ENCODE measurements at regions not wholly inside any gene's neighbourhood (a gene's known extent, or its start where the extent isn't known, plus 50 kb on each side); places are given as distances from the start of the nearest gene placed in this dataset.

DNA sequence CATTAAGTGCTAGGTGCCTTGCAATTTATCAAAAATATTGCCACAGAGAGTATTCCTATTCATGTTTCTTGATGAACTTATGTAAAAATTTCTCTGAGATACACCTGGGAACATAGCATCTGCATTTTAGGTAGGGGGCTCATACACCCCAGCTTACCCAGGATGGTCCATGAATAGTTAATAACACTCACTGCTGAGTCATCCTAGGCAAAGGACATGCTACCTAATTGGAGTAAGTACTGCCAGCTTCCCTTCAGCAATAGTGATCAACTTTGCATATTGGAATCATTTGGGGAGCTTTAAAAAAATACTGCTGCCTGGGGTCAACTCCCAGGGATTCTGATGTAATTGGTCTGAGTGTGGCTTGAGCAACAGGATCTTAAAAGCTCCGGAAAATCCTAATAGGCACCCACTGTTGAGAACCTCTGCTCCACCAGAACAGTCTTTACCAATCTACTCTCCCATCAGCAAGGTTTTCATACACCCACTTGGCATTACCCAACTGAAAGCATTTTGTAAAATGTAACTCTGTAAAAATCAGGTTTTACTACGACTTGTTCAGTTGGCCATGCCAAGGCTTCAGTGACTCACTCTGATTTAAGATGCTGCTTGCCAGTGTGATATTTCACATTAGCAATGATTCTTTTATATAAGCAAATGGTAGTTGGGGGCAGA, 67.2 kb upstream of the FNDC3A start:
- H3K4me1 ChIP-seq (ENCODE audit: control insufficient read depth, insufficient read depth, low read length, poor library complexity, severe bottlenecking), result no peaks in the 10 kb centered on the region
- peaks cover 1% of the 10 kb centered on the region for H3K27me3 ChIP-seq (ENCODE audit: control insufficient read depth, insufficient read depth, low read length)
- Mint-ChIP-seq H3K27me3 (no peaks in the 10 kb centered on the region), H3K4me1 (no peaks in the 10 kb centered on the region), H3K27ac (no peak overlapping the region), H3K9me3 (peaks cover 0 to 5% (median 0%) of the 10 kb centered on the region in 7 donors), H3K4me3 (no peak overlapping the region), H3K36me3 (no peaks in the 10 kb centered on the region)
- H3K36me3 ChIP-seq (ENCODE audit: control insufficient read depth, insufficient read depth, low read length), result no peaks in the 10 kb centered on the region
- no peak for ATAC-seq (ENCODE audit: low read depth in 2 of 2)
- no peak overlapping the region for H3K27ac ChIP-seq (ENCODE audit: insufficient read depth, low read length, poor library complexity, severe bottlenecking)
- H3K9me3 ChIP-seq (ENCODE audit: control insufficient read depth in 2 of 2, low read length in 2 of 2), result no peaks in the 10 kb centered on the region
- no peak overlapping the region for H3K4me3 ChIP-seq (ENCODE audit: low read depth, low read length)
- no peak for DNase-seq

GRCh38 chr13:48909056-48909389, 66.7 kb upstream of the FNDC3A start:
- Mint-ChIP-seq H3K9me3 (peaks cover 0 to 5% (median 0%) of the 10 kb centered on the region in 7 donors), H3K36me3 (no peaks in the 10 kb centered on the region), H3K4me1 (no peaks in the 10 kb centered on the region), H3K4me3 (no peak overlapping the region), H3K27me3 (no peaks in the 10 kb centered on the region), H3K27ac (no peak overlapping the region)
- Histone ChIP-seq H3K27me3 (ENCODE audit: control insufficient read depth, insufficient read depth, low read length) (no peaks in the 10 kb centered on the region), H3K4me3 (ENCODE audit: low read depth, low read length) (no peak overlapping the region), H3K4me1 (ENCODE audit: control insufficient read depth, insufficient read depth, low read length, poor library complexity, severe bottlenecking) (no peaks in the 10 kb centered on the region), H3K9me3 (ENCODE audit: control insufficient read depth in 2 of 2, low read length in 2 of 2) (no peaks in the 10 kb centered on the region), H3K36me3 (ENCODE audit: control insufficient read depth, insufficient read depth, low read length) (no peaks in the 10 kb centered on the region), H3K27ac (ENCODE audit: insufficient read depth, low read length, poor library complexity, severe bottlenecking) (no peak overlapping the region)
- ATAC-seq (ENCODE audit: low read depth in 2 of 2), result no peak
- no peak for DNase-seq

- Histone ChIP-seq H3K27ac (ENCODE audit: insufficient read depth, low read length, poor library complexity, severe bottlenecking) (no peak overlapping the region), H3K9me3 (ENCODE audit: control insufficient read depth in 2 of 2, low read length in 2 of 2) (no peaks in the 10 kb centered on the region), H3K4me3 (ENCODE audit: low read depth, low read length) (no peak overlapping the region), H3K27me3 (ENCODE audit: control insufficient read depth, insufficient read depth, low read length) (no peaks in the 10 kb centered on the region), H3K36me3 (ENCODE audit: control insufficient read depth, insufficient read depth, low read length) (no peaks in the 10 kb centered on the region), H3K4me1 (ENCODE audit: control insufficient read depth, insufficient read depth, low read length, poor library complexity, severe bottlenecking) (no peaks in the 10 kb centered on the region)
- Mint-ChIP-seq H3K27me3 (no peaks in the 10 kb centered on the region), H3K9me3 (peaks cover 0 to 3% (median 0%) of the 10 kb centered on the region in 7 donors), H3K4me1 (no peaks in the 10 kb centered on the region), H3K36me3 (no peaks in the 10 kb centered on the region), H3K4me3 (no peak overlapping the region), H3K27ac (no peak overlapping the region)
- no peak for ATAC-seq (ENCODE audit: low read depth in 2 of 2)
- no peak for DNase-seq
Observed at GRCh38 chr13:48910686-48911085, 65.0 kb upstream of the FNDC3A start.

DNA sequence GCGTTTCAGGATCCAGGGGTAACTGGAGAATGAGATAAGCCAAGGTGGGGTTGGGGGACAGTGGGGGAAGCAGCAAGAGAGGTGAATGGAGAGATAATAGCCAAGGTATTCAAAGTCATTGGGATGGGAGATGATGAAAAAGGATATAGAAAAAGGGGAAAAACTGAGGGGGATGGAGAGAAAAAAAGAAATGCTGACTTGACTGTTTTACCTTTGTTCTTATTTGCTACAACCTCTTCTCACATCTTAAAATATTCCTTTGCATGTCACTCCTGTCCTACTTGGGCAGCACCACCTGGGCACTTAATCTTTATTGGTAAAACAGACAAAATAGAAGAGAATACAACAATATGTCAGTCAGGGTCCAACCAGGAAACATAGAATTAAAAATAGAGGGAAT, 56.0 kb upstream of the FNDC3A start:
- H3K4me1 Mint-ChIP-seq, result no peaks in the 10 kb centered on the region
- peaks cover 9% of the 10 kb centered on the region for H3K27me3 Mint-ChIP-seq
- Histone ChIP-seq H3K4me1 (ENCODE audit: control insufficient read depth, insufficient read depth, low read length, poor library complexity, severe bottlenecking) (no peaks in the 10 kb centered on the region), H3K9me3 (ENCODE audit: control insufficient read depth in 2 of 2, low read length in 2 of 2) (no peaks in the 10 kb centered on the region), H3K4me3 (ENCODE audit: low read depth, low read length) (no peak overlapping the region), H3K36me3 (ENCODE audit: control insufficient read depth, insufficient read depth, low read length) (no peaks in the 10 kb centered on the region), H3K27ac (ENCODE audit: insufficient read depth, low read length, poor library complexity, severe bottlenecking) (no peak overlapping the region), H3K27me3 (ENCODE audit: control insufficient read depth, insufficient read depth, low read length) (no peaks in the 10 kb centered on the region)
- ATAC-seq (ENCODE audit: low read depth in 2 of 2), result no peak
- no peak overlapping the region for H3K4me3 Mint-ChIP-seq
- H3K27ac Mint-ChIP-seq, result no peak overlapping the region
- H3K9me3 Mint-ChIP-seq, result peaks cover 0 to 2% (median 0%) of the 10 kb centered on the region in 7 donors
- H3K36me3 Mint-ChIP-seq, result no peaks in the 10 kb centered on the region
- DNase-seq, result no peak

GRCh38 chr13:48920730-48921129, 55.0 kb upstream of the FNDC3A start:
- Histone ChIP-seq H3K9me3 (ENCODE audit: control insufficient read depth in 2 of 2, low read length in 2 of 2) (no peaks in the 10 kb centered on the region), H3K4me3 (ENCODE audit: low read depth, low read length) (no peak overlapping the region), H3K27me3 (ENCODE audit: control insufficient read depth, insufficient read depth, low read length) (no peaks in the 10 kb centered on the region), H3K4me1 (ENCODE audit: control insufficient read depth, insufficient read depth, low read length, poor library complexity, severe bottlenecking) (no peaks in the 10 kb centered on the region), H3K36me3 (ENCODE audit: control insufficient read depth, insufficient read depth, low read length) (no peaks in the 10 kb centered on the region), H3K27ac (ENCODE audit: insufficient read depth, low read length, poor library complexity, severe bottlenecking) (no peak overlapping the region)
- H3K4me1 Mint-ChIP-seq, result no peaks in the 10 kb centered on the region
- no peak overlapping the region for H3K27ac Mint-ChIP-seq
- H3K36me3 Mint-ChIP-seq, result no peaks in the 10 kb centered on the region
- no peak for ATAC-seq (ENCODE audit: low read depth in 2 of 2)
- peaks cover 9% of the 10 kb centered on the region for H3K27me3 Mint-ChIP-seq
- DNase-seq, result no peak
- H3K9me3 Mint-ChIP-seq, result peaks cover 0 to 2% (median 0%) of the 10 kb centered on the region in 7 donors
- H3K4me3 Mint-ChIP-seq, result no peak overlapping the region

- Mint-ChIP-seq H3K27me3 (peaks cover under 1% of the 10 kb centered on the region), H3K9me3 (peaks cover 0 to 2% (median 0%) of the 10 kb centered on the region in 7 donors), H3K27ac (no peak overlapping the region), H3K4me1 (no peaks in the 10 kb centered on the region), H3K36me3 (no peaks in the 10 kb centered on the region), H3K4me3 (no peak overlapping the region)
- no peak for DNase-seq
- ATAC-seq (ENCODE audit: low read depth in 2 of 2), result no peak
- Histone ChIP-seq H3K36me3 (ENCODE audit: control insufficient read depth, insufficient read depth, low read length) (no peaks in the 10 kb centered on the region), H3K4me3 (ENCODE audit: low read depth, low read length) (no peak overlapping the region), H3K4me1 (ENCODE audit: control insufficient read depth, insufficient read depth, low read length, poor library complexity, severe bottlenecking) (no peaks in the 10 kb centered on the region), H3K27ac (ENCODE audit: insufficient read depth, low read length, poor library complexity, severe bottlenecking) (no peak overlapping the region), H3K9me3 (ENCODE audit: control insufficient read depth in 2 of 2, low read length in 2 of 2) (no peaks in the 10 kb centered on the region), H3K27me3 (ENCODE audit: control insufficient read depth, insufficient read depth, low read length) (no peaks in the 10 kb centered on the region)
Observed at GRCh38 chr13:48923376-48923775, 52.3 kb upstream of the FNDC3A start.

- H3K27ac Mint-ChIP-seq, result no peak overlapping the region
- Histone ChIP-seq H3K36me3 (ENCODE audit: control insufficient read depth, insufficient read depth, low read length) (no peaks in the 10 kb centered on the region), H3K4me1 (ENCODE audit: control insufficient read depth, insufficient read depth, low read length, poor library complexity, severe bottlenecking) (no peaks in the 10 kb centered on the region), H3K27me3 (ENCODE audit: control insufficient read depth, insufficient read depth, low read length) (no peaks in the 10 kb centered on the region), H3K4me3 (ENCODE audit: low read depth, low read length) (no peak overlapping the region), H3K9me3 (ENCODE audit: control insufficient read depth in 2 of 2, low read length in 2 of 2) (no peaks in the 10 kb centered on the region), H3K27ac (ENCODE audit: insufficient read depth, low read length, poor library complexity, severe bottlenecking) (no peak overlapping the region)
- no peak overlapping the region for H3K4me3 Mint-ChIP-seq
- no peaks in the 10 kb centered on the region for H3K27me3 Mint-ChIP-seq
- no peak for ATAC-seq (ENCODE audit: low read depth in 2 of 2)
- no peaks in the 10 kb centered on the region for H3K4me1 Mint-ChIP-seq
- H3K9me3 Mint-ChIP-seq, result peaks cover 0 to 2% (median 0%) of the 10 kb centered on the region in 7 donors
- H3K36me3 Mint-ChIP-seq, result no peaks in the 10 kb centered on the region
- no peak for DNase-seq
Observed at GRCh38 chr13:48925001-48925400, 50.7 kb upstream of the FNDC3A start.
